ENCODE measurements at regions not wholly inside any gene's neighbourhood (a gene's known extent, or its start where the extent isn't known, plus 50 kb on each side); places are given as distances from the start of the nearest gene placed in this dataset.

GRCh38 chr2:122683018-122683417, 927.6 kb downstream of the TSN start:
- TF ChIP-seq CTCF (IDR thresholded peaks at IDR 0.05; ENCODE audit: unreplicated experiment), result no peak
- peaks cover 1% of the 10 kb centered on the region for H3K27me3 Mint-ChIP-seq (ENCODE audit: unreplicated experiment)
- H3K9me3 Mint-ChIP-seq (ENCODE audit: unreplicated experiment), result no peaks in the 10 kb centered on the region
- H3K27ac Mint-ChIP-seq (ENCODE audit: unreplicated experiment), result no peak overlapping the region
- H3K4me1 Mint-ChIP-seq (ENCODE audit: unreplicated experiment), result no peaks in the 10 kb centered on the region
- no peak for DNase-seq (ENCODE audit: low spot score)
- H3K4me3 Mint-ChIP-seq (ENCODE audit: unreplicated experiment), result no peak overlapping the region
- no peaks in the 10 kb centered on the region for H3K36me3 Mint-ChIP-seq (ENCODE audit: low read depth, unreplicated experiment)

- peaks cover 2% of the 10 kb centered on the region for H3K27me3 Mint-ChIP-seq (ENCODE audit: unreplicated experiment)
- no peaks in the 10 kb centered on the region for H3K36me3 Mint-ChIP-seq (ENCODE audit: low read depth, unreplicated experiment)
- no peaks in the 10 kb centered on the region for H3K9me3 Mint-ChIP-seq (ENCODE audit: unreplicated experiment)
- H3K27ac Mint-ChIP-seq (ENCODE audit: unreplicated experiment), result no peak overlapping the region
- no peak for TF ChIP-seq CTCF (IDR thresholded peaks at IDR 0.05; ENCODE audit: unreplicated experiment)
- DNase-seq (ENCODE audit: low spot score), result no peak
- H3K4me3 Mint-ChIP-seq (ENCODE audit: unreplicated experiment), result no peak overlapping the region
- H3K4me1 Mint-ChIP-seq (ENCODE audit: unreplicated experiment), result no peaks in the 10 kb centered on the region
Observed at GRCh38 chr2:122692400-122693083, 937.1 kb downstream of the TSN start.

- TF ChIP-seq CTCF (IDR thresholded peaks at IDR 0.05; ENCODE audit: unreplicated experiment), result no peak
- DNase-seq (ENCODE audit: low spot score), result no peak
Observed at GRCh38 chr2:122697415-122697814, 942.0 kb downstream of the TSN start.

GRCh38 chr2:122703676-122704075, 948.2 kb downstream of the TSN start:
- no peak for DNase-seq (ENCODE audit: low spot score)
- Mint-ChIP-seq H3K36me3 (ENCODE audit: low read depth, unreplicated experiment) (no peaks in the 10 kb centered on the region), H3K4me3 (ENCODE audit: unreplicated experiment) (no peak overlapping the region), H3K27me3 (ENCODE audit: unreplicated experiment) (no peaks in the 10 kb centered on the region), H3K4me1 (ENCODE audit: unreplicated experiment) (no peaks in the 10 kb centered on the region), H3K27ac (ENCODE audit: unreplicated experiment) (no peak overlapping the region), H3K9me3 (ENCODE audit: unreplicated experiment) (no peaks in the 10 kb centered on the region)
- no peak for TF ChIP-seq CTCF (IDR thresholded peaks at IDR 0.05; ENCODE audit: unreplicated experiment)

More at GRCh38 chr2:122697415-122697814, 942.0 kb downstream of the TSN start:
- H3K36me3 Mint-ChIP-seq (ENCODE audit: low read depth, unreplicated experiment), result no peaks in the 10 kb centered on the region
- no peaks in the 10 kb centered on the region for H3K9me3 Mint-ChIP-seq (ENCODE audit: unreplicated experiment)
- H3K27me3 Mint-ChIP-seq (ENCODE audit: unreplicated experiment), result peaks cover 2% of the 10 kb centered on the region
- no peak overlapping the region for H3K27ac Mint-ChIP-seq (ENCODE audit: unreplicated experiment)
- no peak overlapping the region for H3K4me3 Mint-ChIP-seq (ENCODE audit: unreplicated experiment)
- no peaks in the 10 kb centered on the region for H3K4me1 Mint-ChIP-seq (ENCODE audit: unreplicated experiment)

GRCh38 chr2:122704109-122704563, 948.7 kb downstream of the TSN start:
- Mint-ChIP-seq H3K4me1 (ENCODE audit: unreplicated experiment) (no peaks in the 10 kb centered on the region), H3K9me3 (ENCODE audit: unreplicated experiment) (no peaks in the 10 kb centered on the region), H3K4me3 (ENCODE audit: unreplicated experiment) (no peak overlapping the region), H3K27me3 (ENCODE audit: unreplicated experiment) (no peaks in the 10 kb centered on the region), H3K27ac (ENCODE audit: unreplicated experiment) (no peak overlapping the region), H3K36me3 (ENCODE audit: low read depth, unreplicated experiment) (no peaks in the 10 kb centered on the region)
- DNase-seq (ENCODE audit: low spot score), result no peak
- TF ChIP-seq CTCF (IDR thresholded peaks at IDR 0.05; ENCODE audit: unreplicated experiment), result no peak

All from endothelial cell (in vitro differentiated cells).